ENCODE measurements at regions not wholly inside any gene's neighbourhood (a gene's known extent, or its start where the extent isn't known, plus 50 kb on each side); places are given as distances from the start of the nearest gene placed in this dataset.

GRCh38 chr2:8198766-8199382 is 483.0 kb upstream of the ID2 start:
- TF ChIP-seq CTCF (IDR thresholded peaks at IDR 0.05; ENCODE audit: poor library complexity, severe bottlenecking) (no peak), REST (IDR thresholded peaks at IDR 0.05; ENCODE audit: borderline replicate concordance) (no peak), EZH2 (IDR thresholded peaks at IDR 0.05; ENCODE audit: borderline replicate concordance, insufficient read depth, low read length, poor library complexity, severe bottlenecking) (no peak), EP300 (conservative IDR thresholded peaks at IDR 0.05; ENCODE audit: poor library complexity, severe bottlenecking) (no peak), POLR2AphosphoS5 (IDR thresholded peaks at IDR 0.05) (no peak)

All from neural cell (in vitro differentiated cells).